HepG2 (cell line): ENCODE measurements at regions not wholly inside any gene's neighbourhood (a gene's known extent, or its start where the extent isn't known, plus 50 kb on each side); places are given as distances from the start of the nearest gene placed in this dataset.

ENCODE experiments used
- ARNTL ChIP-seq: sonication (generic); formaldehyde crosslinking; IDR thresholded peaks from 2 replicates; pipeline ENCODE4 v1.4.0; 2020; ENCODE audit warnings: mild to moderate bottlenecking, missing genetic modification reagents
- MXD1 ChIP-seq: sonication (generic); formaldehyde crosslinking; IDR thresholded peaks from 2 replicates; pipeline ENCODE4 v1.4.0; 2020; ENCODE audit warnings: mild to moderate bottlenecking, missing genetic modification reagents
- PATZ1 ChIP-seq: sonication (generic); formaldehyde crosslinking; IDR thresholded peaks from 2 replicates; pipeline ENCODE4 v1.4.0; 2020; ENCODE audit warnings: missing genetic modification reagents
- ZNF276 ChIP-seq: sonication (generic); formaldehyde crosslinking; IDR thresholded peaks from 2 replicates; pipeline ENCODE4 v1.4.0; 2020; ENCODE audit warnings: mild to moderate bottlenecking, low read depth, missing genetic modification reagents
- ZNF282 ChIP-seq: fragments of 450-650 bp; IDR thresholded peaks from 2 replicates; pipeline ENCODE4 v1.6.1; 2018; ENCODE audit not compliant: partially characterized antibody

GRCh38 chr7:115346685-115347084, 424.8 kb downstream of the MDFIC start:
- TF ChIP-seq MXD1 (CRISPR knock-in tag) (no peak), ZNF282 (no peak), ARNTL (no peak), ZNF276 (CRISPR knock-in tag) (no peak), PATZ1 (CRISPR knock-in tag) (no peak)
